B cell (primary cell): ENCODE measurements at regions not wholly inside any gene's neighbourhood (a gene's known extent, or its start where the extent isn't known, plus 50 kb on each side); places are given as distances from the start of the nearest gene placed in this dataset.

Experiments
- ATAC-seq: fragments of 200-7000 bp; cut with Tn5 transposase; one replicate; pipeline ENCODE4 v1.10.0; 2021; ENCODE audit warnings: low read depth, mild to moderate bottlenecking, moderate number of reproducible peaks, moderate library complexity
- CTCF ChIA-PET: fragments of 350-600 bp; sonication (Branson Sonifier 250); formaldehyde crosslinking; loops from one replicate; lab custom pipeline; 2021; ENCODE audit warnings: antibody characterized with exemption, inconsistent platforms; lab: Charles Lee
- POLR2A ChIA-PET: fragments of 350-600 bp; sonication (Branson Sonifier 250); formaldehyde crosslinking; loops from one replicate; lab custom pipeline; 2021; ENCODE audit warnings: antibody characterized with exemption; lab: Charles Lee
- DNase-seq: peaks from one replicate; pipeline ENCODE4 v3.0.0; 2013
- H2AFZ ChIP-seq: 2 replicates; pipeline ENCODE4 v1.6.1; 2012; ENCODE audit warnings: mild to moderate bottlenecking, low read depth, low read length; ENCODE audit not compliant: insufficient read depth, poor library complexity, severe bottlenecking
- H3K27ac ChIP-seq, 2 donors: 1 replicate in 1 of 2; 2 replicates in 1 of 2; pipeline ENCODE4 v1.5.1; 2012 to 2013; ENCODE audit warnings: low read length in 2 of 2, mild to moderate bottlenecking in 2 of 2, moderate library complexity in 1 of 2
- H3K27me3 ChIP-seq, 4 experiments: fragments of 200-600 bp in 1 of 4; sonication (generic) in 1 of 4; replicated peaks in 1 of 4; 1 replicate in 2 of 4; 2 replicates in 2 of 4; pipeline versions ENCODE4 v1.6.1 to v1.7.0; 2013 to 2016; ENCODE audit warnings: low read length in 3 of 4, mild to moderate bottlenecking in 2 of 4, mixed read lengths in 1 of 4, moderate library complexity in 1 of 4; ENCODE audit not compliant: insufficient read depth in 4 of 4, control insufficient read depth in 3 of 4; ENCODE audit errors: control extremely low read depth in 1 of 4
- H3K36me3 ChIP-seq, 2 experiments: replicated peaks in 1 of 2; 1 replicate in 1 of 2; 2 replicates in 1 of 2; pipeline versions ENCODE4 v1.6.1 to v1.7.1; 2013; ENCODE audit warnings: low read length in 1 of 2; ENCODE audit not compliant: insufficient read depth in 2 of 2, control insufficient read depth in 1 of 2; ENCODE audit errors: control extremely low read depth in 1 of 2, extremely low read depth in 1 of 2
- H3K4me1 ChIP-seq, 2 donors: fragments of 200-600 bp in 1 of 2; sonication (generic) in 1 of 2; 1 replicate in 1 of 2; 2 replicates in 1 of 2; pipeline versions ENCODE4 v1.5.1 to v1.6.1; 2013 to 2017; ENCODE audit warnings: low read length in 2 of 2; ENCODE audit not compliant: control insufficient read depth in 2 of 2, insufficient read depth in 2 of 2
- H3K4me2 ChIP-seq: replicated peaks from 2 replicates; pipeline ENCODE3; 2012; ENCODE audit warnings: mild to moderate bottlenecking, low read depth, low read length; ENCODE audit not compliant: poor library complexity, severe bottlenecking
- H3K4me3 ChIP-seq, 5 experiments: fragments of 200-600 bp in 1 of 5; sonication (generic) in 1 of 5; 1 replicate in 3 of 5; 2 replicates in 2 of 5; pipeline versions ENCODE4 v1.5.1 to v1.7.0; 2011 to 2016; ENCODE audit warnings: low read length in 4 of 5, mild to moderate bottlenecking in 4 of 5, low read depth in 2 of 5, control low read depth in 1 of 5, moderate library complexity in 1 of 5; ENCODE audit not compliant: insufficient read depth in 1 of 5; ENCODE audit errors: control extremely low read depth in 1 of 5, extremely low read depth in 1 of 5
- H3K79me2 ChIP-seq: fragments of 200-600 bp; sonication (generic); one replicate; pipeline ENCODE4 v1.6.0; 2016; ENCODE audit warnings: low read length; ENCODE audit not compliant: control insufficient read depth, insufficient read depth
- H3K9ac ChIP-seq: fragments of 200-600 bp; sonication (generic); 2 replicates; pipeline ENCODE4 v1.6.1; 2017; ENCODE audit warnings: mild to moderate bottlenecking, low read length, moderate library complexity
- H3K9me3 ChIP-seq, 3 donors: one replicate each; pipeline versions ENCODE4 v1.6.1 to v1.7.1; 2013; ENCODE audit warnings: low read length in 2 of 3; ENCODE audit not compliant: control insufficient read depth in 2 of 3, insufficient read depth in 1 of 3; ENCODE audit errors: control extremely low read depth in 1 of 3
- H4K20me1 ChIP-seq: 2 replicates; pipeline ENCODE4 v1.6.0; 2012; ENCODE audit warnings: mild to moderate bottlenecking, low read length; ENCODE audit not compliant: insufficient read depth, control insufficient read depth, poor library complexity, severe bottlenecking
- H3K27ac Mint-ChIP-seq: one replicate; pipeline ENCODE4 v1.8.0; 2021; ENCODE audit warnings: mixed read lengths
- H3K27me3 Mint-ChIP-seq: one replicate; pipeline ENCODE4 v1.8.0; 2021; ENCODE audit warnings: mixed read lengths
- H3K4me1 Mint-ChIP-seq: one replicate; pipeline ENCODE4 v1.8.0; 2021; ENCODE audit warnings: mixed read lengths
- H3K4me3 Mint-ChIP-seq: one replicate; pipeline ENCODE4 v1.8.0; 2021; ENCODE audit warnings: mixed read lengths
- H3K9me3 Mint-ChIP-seq: one replicate; pipeline ENCODE4 v1.8.0; 2022; ENCODE audit warnings: mixed read lengths; ENCODE audit not compliant: insufficient read depth
- EZH2 ChIP-seq: IDR thresholded peaks from 2 replicates; pipeline ENCODE4 v1.6.1; 2012; ENCODE audit warnings: borderline replicate concordance, low read depth, mild to moderate bottlenecking, moderate library complexity, low read length; ENCODE audit not compliant: insufficient read depth, poor library complexity, severe bottlenecking
- WGBS: methylation state at CpG from one replicate; pipeline ENCODE4 v1.1.5; 2013; ENCODE audit warnings: missing lambda C conversion rate; ENCODE audit not compliant: insufficient coverage; 5-methylcytosine and 5-hydroxymethylcytosine counted together
- intact Hi-C: fragments of 100-400 bp; cut with micrococcal nuclease; formaldehyde crosslinking; loops from one replicate; pipeline ENCODE4 v1.10.0; 2022
- TF ChIP-seq, protein P1 (sequence below): fragments of 200-600 bp; IDR thresholded peaks from one replicate; pipeline ENCODE4 v1.8.0; 2022; ENCODE audit warnings: antibody characterized with exemption, mild to moderate bottlenecking

- Histone ChIP-seq H3K4me1 (no peaks in the 10 kb centered on the region), H3K9me3 (no peaks in the 10 kb centered on the region), H3K36me3 (no peaks in the 10 kb centered on the region), H3K4me2 (no peak overlapping the region), H2AFZ (no peak overlapping the region), H3K27me3 (no peaks in the 10 kb centered on the region), H3K9ac (no peak overlapping the region), H3K79me2 (no peaks in the 10 kb centered on the region), H4K20me1 (no peaks in the 10 kb centered on the region), H3K27ac (no peak overlapping the region), H3K4me3 (no peak overlapping the region)
- intact Hi-C loops: no loop called here
- no peaks in the 10 kb centered on the region for H3K4me1 Mint-ChIP-seq
- no peak for DNase-seq
- H3K27ac Mint-ChIP-seq: no peak overlapping the region
- no peak for ATAC-seq
- TF ChIP-seq, protein P1, sequence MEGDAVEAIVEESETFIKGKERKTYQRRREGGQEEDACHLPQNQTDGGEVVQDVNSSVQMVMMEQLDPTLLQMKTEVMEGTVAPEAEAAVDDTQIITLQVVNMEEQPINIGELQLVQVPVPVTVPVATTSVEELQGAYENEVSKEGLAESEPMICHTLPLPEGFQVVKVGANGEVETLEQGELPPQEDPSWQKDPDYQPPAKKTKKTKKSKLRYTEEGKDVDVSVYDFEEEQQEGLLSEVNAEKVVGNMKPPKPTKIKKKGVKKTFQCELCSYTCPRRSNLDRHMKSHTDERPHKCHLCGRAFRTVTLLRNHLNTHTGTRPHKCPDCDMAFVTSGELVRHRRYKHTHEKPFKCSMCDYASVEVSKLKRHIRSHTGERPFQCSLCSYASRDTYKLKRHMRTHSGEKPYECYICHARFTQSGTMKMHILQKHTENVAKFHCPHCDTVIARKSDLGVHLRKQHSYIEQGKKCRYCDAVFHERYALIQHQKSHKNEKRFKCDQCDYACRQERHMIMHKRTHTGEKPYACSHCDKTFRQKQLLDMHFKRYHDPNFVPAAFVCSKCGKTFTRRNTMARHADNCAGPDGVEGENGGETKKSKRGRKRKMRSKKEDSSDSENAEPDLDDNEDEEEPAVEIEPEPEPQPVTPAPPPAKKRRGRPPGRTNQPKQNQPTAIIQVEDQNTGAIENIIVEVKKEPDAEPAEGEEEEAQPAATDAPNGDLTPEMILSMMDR: no peak
- TF ChIP-seq EZH2: no peak
- H3K9me3 Mint-ChIP-seq: peaks cover 3% of the 10 kb centered on the region
- 40% methylated on average over 1 of the region's 2 CpGs for WGBS
- ChIA-PET POLR2A (no interaction called here), CTCF (no interaction called here)
- H3K27me3 Mint-ChIP-seq: peaks cover 3% of the 10 kb centered on the region
- H3K4me3 Mint-ChIP-seq: no peak overlapping the region
Measured at GRCh38 chr18:22625406-22625805, 207.7 kb upstream of the CTAGE1 start.

- TF ChIP-seq EZH2: no peak
- TF ChIP-seq, protein P1: no peak
- ChIA-PET CTCF (no interaction called here), POLR2A (no interaction called here)
- intact Hi-C loops: no loop called here
- H3K27ac Mint-ChIP-seq: no peak overlapping the region
- no peaks in the 10 kb centered on the region for H3K4me1 ChIP-seq
- H3K79me2 ChIP-seq: no peaks in the 10 kb centered on the region
- no peak overlapping the region for H3K4me3 ChIP-seq
- no peak overlapping the region for H3K4me3 Mint-ChIP-seq
- no peaks in the 10 kb centered on the region for H4K20me1 ChIP-seq
- H3K27ac ChIP-seq: no peak overlapping the region
- WGBS: 70% methylated on average over 2 of the region's 3 CpGs
- no peaks in the 10 kb centered on the region for H3K27me3 ChIP-seq
- H3K4me1 Mint-ChIP-seq: no peaks in the 10 kb centered on the region
- peaks cover 2% of the 10 kb centered on the region for H3K9me3 Mint-ChIP-seq
- no peak for DNase-seq
- peaks cover 3% of the 10 kb centered on the region for H3K27me3 Mint-ChIP-seq
- no peaks in the 10 kb centered on the region for H3K9me3 ChIP-seq
- no peak overlapping the region for H2AFZ ChIP-seq
- no peaks in the 10 kb centered on the region for H3K36me3 ChIP-seq
- H3K9ac ChIP-seq: no peak overlapping the region
- no peak overlapping the region for H3K4me2 ChIP-seq
- no peak for ATAC-seq
Measured at GRCh38 chr18:22626771-22627170, 209.1 kb upstream of the CTAGE1 start.
